MM.1S (cell line): ENCODE measurements at regions not wholly inside any gene's neighbourhood (a gene's known extent, or its start where the extent isn't known, plus 50 kb on each side); places are given as distances from the start of the nearest gene placed in this dataset.

Experiments used
- DNase-seq: peaks from one replicate; pipeline ENCODE4 v3.0.0-alpha.2; 2015
- H2AFZ ChIP-seq: fragments of 300-600 bp; sonication (generic); 2 replicates; pipeline ENCODE4 v1.6.0; 2016; ENCODE audit warnings: antibody characterized with exemption, low read length
- H3F3A ChIP-seq: fragments of 300-600 bp; sonication (generic); 2 replicates; pipeline ENCODE4 v1.6.1; 2016; ENCODE audit warnings: mild to moderate bottlenecking, antibody characterized with exemption, low read length, moderate library complexity, mixed read lengths; ENCODE audit not compliant: insufficient read depth
- H3K27ac ChIP-seq: fragments of 300-600 bp; sonication (generic); 2 replicates; pipeline ENCODE4 v1.5.1; 2016; ENCODE audit warnings: mild to moderate bottlenecking, low read length
- H3K27me3 ChIP-seq: fragments of 300-600 bp; sonication (generic); replicated peaks from 2 replicates; pipeline ENCODE4 v1.6.0; 2016; ENCODE audit warnings: low read length; ENCODE audit not compliant: insufficient read depth
- H3K36me3 ChIP-seq: fragments of 300-600 bp; sonication (generic); replicated peaks from 2 replicates; pipeline ENCODE4 v1.6.1; 2016; ENCODE audit warnings: mild to moderate bottlenecking, low read length, mixed read lengths; ENCODE audit not compliant: insufficient read depth
- H3K4me1 ChIP-seq: fragments of 300-600 bp; sonication (generic); 2 replicates; pipeline ENCODE4 v1.6.1; 2016; ENCODE audit warnings: low read length, mixed read lengths
- H3K4me2 ChIP-seq: fragments of 300-600 bp; sonication (generic); 2 replicates; pipeline ENCODE4 v1.6.0; 2016; ENCODE audit warnings: low read depth, low read length
- H3K4me3 ChIP-seq: fragments of 300-600 bp; sonication (generic); 2 replicates; pipeline ENCODE4 v1.5.1; 2016; ENCODE audit warnings: low read length, mixed read lengths
- H3K79me2 ChIP-seq: fragments of 300-600 bp; sonication (generic); 2 replicates; pipeline ENCODE4 v1.6.1; 2016; ENCODE audit warnings: mixed run types, low read length, mixed read lengths
- H3K9ac ChIP-seq: fragments of 300-600 bp; sonication (generic); 2 replicates; pipeline ENCODE4 v1.6.1; 2016; ENCODE audit warnings: low read length, mixed read lengths
- H3K9me2 ChIP-seq: fragments of 300-600 bp; sonication (generic); replicated peaks from 2 replicates; pipeline ENCODE4 v1.6.1; 2016; ENCODE audit warnings: mild to moderate bottlenecking, low read length, mixed read lengths; ENCODE audit not compliant: insufficient read depth
- H3K9me3 ChIP-seq: fragments of 300-600 bp; sonication (generic); replicated peaks from 2 replicates; pipeline ENCODE4 v1.6.1; 2016; ENCODE audit warnings: mild to moderate bottlenecking, low read length, mixed read lengths; ENCODE audit not compliant: insufficient read depth
- H4K20me1 ChIP-seq: fragments of 300-600 bp; sonication (generic); 2 replicates; pipeline ENCODE4 v1.6.1; 2016; ENCODE audit warnings: mild to moderate bottlenecking, low read length, moderate library complexity, mixed read lengths; ENCODE audit not compliant: insufficient read depth
- CTCF ChIP-seq: fragments of 300-600 bp; sonication (generic); IDR thresholded peaks from 2 replicates; pipeline ENCODE4 v1.5.1; 2016; ENCODE audit warnings: antibody characterized with exemption, low read length, mixed read lengths
- EZH2 ChIP-seq: fragments of 300-600 bp; sonication (generic); optimal IDR thresholded peaks from 2 replicates; pipeline ENCODE3; 2017; ENCODE audit warnings: low read depth, mild to moderate bottlenecking, antibody characterized with exemption, low read length, mixed read lengths
- EZH2phosphoT487 ChIP-seq: fragments of 300-600 bp; sonication (generic); IDR thresholded peaks from 2 replicates; pipeline ENCODE4 v1.6.1; 2018; ENCODE audit warnings: antibody characterized with exemption, low read length

DNA sequence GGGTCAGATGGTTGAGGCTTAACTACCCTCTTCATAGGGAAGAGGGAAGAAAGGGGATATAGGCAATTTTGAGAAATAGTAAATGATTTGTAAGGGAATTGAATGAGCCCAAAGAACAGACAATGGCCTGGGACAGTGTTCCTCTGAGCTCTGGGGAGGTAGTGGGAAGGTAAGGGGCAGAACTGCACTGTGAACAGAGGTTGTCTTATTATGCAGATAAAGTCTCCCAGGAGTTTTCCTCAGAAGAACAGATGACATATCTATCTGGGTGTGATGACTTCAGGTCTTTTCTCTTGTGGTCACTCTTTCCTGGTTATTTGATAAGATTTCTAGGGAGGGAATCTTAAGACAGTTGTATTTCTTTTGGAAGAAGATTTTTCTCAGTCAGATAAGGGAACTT, 296.1 kb downstream of the ZEB1 start:
- Histone ChIP-seq H3K79me2 (no peaks in the 10 kb centered on the region), H3F3A (no peaks in the 10 kb centered on the region), H3K4me1 (no peaks in the 10 kb centered on the region), H3K9me3 (no peaks in the 10 kb centered on the region), H3K4me2 (no peak overlapping the region), H3K27me3 (no peaks in the 10 kb centered on the region), H2AFZ (no peak overlapping the region), H3K36me3 (no peaks in the 10 kb centered on the region), H3K9me2 (no peaks in the 10 kb centered on the region), H4K20me1 (no peaks in the 10 kb centered on the region), H3K9ac (no peak overlapping the region), H3K4me3 (no peak overlapping the region), H3K27ac (no peak overlapping the region)
- DNase-seq: no peak
- no peak for TF ChIP-seq EZH2
- TF ChIP-seq EZH2phosphoT487: no peak
- TF ChIP-seq CTCF: no peak

DNA sequence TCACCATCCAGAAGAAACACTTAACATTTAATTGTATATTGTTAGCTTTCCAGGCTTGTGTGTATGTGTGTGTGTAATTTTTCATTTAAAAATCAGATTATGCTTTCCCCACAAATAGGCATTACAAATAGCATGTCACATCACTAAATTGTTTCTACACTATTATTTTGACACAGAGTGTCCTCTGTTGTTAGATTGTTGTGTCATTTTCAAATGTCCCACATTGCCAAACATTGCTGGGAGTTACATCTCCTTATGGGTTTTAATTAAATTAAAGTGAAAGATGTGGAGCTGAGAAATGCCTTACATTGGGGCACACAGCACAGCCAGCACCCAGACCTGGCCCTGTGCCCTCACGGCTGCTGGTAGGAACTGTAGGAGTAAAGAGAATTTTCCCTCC, 295.6 kb downstream of the ZEB1 start:
- no peak for DNase-seq
- H3K27ac ChIP-seq: no peak overlapping the region
- H3K9ac ChIP-seq: no peak overlapping the region
- H2AFZ ChIP-seq: no peak overlapping the region
- H3K36me3 ChIP-seq: no peaks in the 10 kb centered on the region
- no peaks in the 10 kb centered on the region for H3K27me3 ChIP-seq
- no peaks in the 10 kb centered on the region for H4K20me1 ChIP-seq
- H3K4me1 ChIP-seq: no peaks in the 10 kb centered on the region
- H3K9me3 ChIP-seq: no peaks in the 10 kb centered on the region
- no peaks in the 10 kb centered on the region for H3K79me2 ChIP-seq
- no peaks in the 10 kb centered on the region for H3F3A ChIP-seq
- H3K4me3 ChIP-seq: no peak overlapping the region
- no peak overlapping the region for H3K4me2 ChIP-seq
- TF ChIP-seq CTCF: no peak
- TF ChIP-seq EZH2: no peak
- TF ChIP-seq EZH2phosphoT487: no peak
- no peaks in the 10 kb centered on the region for H3K9me2 ChIP-seq

GRCh38 chr10:31612082-31612481, 293.1 kb downstream of the ZEB1 start:
- Histone ChIP-seq H3K4me3 (no peak overlapping the region), H3K4me1 (no peaks in the 10 kb centered on the region), H3K9me2 (no peaks in the 10 kb centered on the region), H3K4me2 (no peak overlapping the region), H3K79me2 (no peaks in the 10 kb centered on the region), H2AFZ (no peak overlapping the region), H3K9ac (no peak overlapping the region), H3K27me3 (no peaks in the 10 kb centered on the region), H3K27ac (no peak overlapping the region), H3K36me3 (no peaks in the 10 kb centered on the region), H3F3A (no peaks in the 10 kb centered on the region), H3K9me3 (no peaks in the 10 kb centered on the region), H4K20me1 (no peaks in the 10 kb centered on the region)
- TF ChIP-seq EZH2phosphoT487: no peak
- no peak for TF ChIP-seq CTCF
- no peak for TF ChIP-seq EZH2
- DNase-seq: no peak

DNA sequence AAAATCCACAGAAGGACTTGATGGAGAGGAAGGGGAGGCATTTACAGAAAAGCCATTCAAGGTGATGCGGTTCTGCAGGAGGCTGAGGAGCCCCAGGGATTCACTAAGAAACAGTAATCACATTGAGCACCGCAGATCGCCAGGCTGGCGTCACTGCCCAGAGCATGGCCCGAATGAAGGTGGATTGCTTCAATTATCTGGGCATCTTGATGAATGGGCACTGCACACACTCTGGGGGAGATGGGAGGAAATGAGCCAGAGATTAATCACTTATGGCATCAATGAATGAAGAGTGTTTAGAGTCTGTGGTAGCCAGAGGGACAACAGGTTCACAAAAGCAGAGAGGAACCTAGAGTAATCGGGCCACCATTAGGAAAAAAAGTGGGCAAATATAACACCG, 292.1 kb downstream of the ZEB1 start:
- Histone ChIP-seq H3K4me3 (no peak overlapping the region), H2AFZ (no peak overlapping the region), H3K27me3 (no peaks in the 10 kb centered on the region), H3K9ac (no peak overlapping the region), H3K4me1 (no peaks in the 10 kb centered on the region), H3K9me3 (no peaks in the 10 kb centered on the region), H3K4me2 (no peak overlapping the region), H3K9me2 (no peaks in the 10 kb centered on the region), H3K79me2 (no peaks in the 10 kb centered on the region), H3K27ac (no peak overlapping the region), H4K20me1 (no peaks in the 10 kb centered on the region), H3F3A (no peaks in the 10 kb centered on the region), H3K36me3 (no peaks in the 10 kb centered on the region)
- DNase-seq: no peak
- TF ChIP-seq CTCF: no peak
